ENCODE measurements at regions not wholly inside any gene's neighbourhood (a gene's known extent, or its start where the extent isn't known, plus 50 kb on each side); places are given as distances from the start of the nearest gene placed in this dataset.
"Not testable (repeated sequence)": the region's sequence is repeated elsewhere in the genome, so short reads cannot be mapped to it uniquely, and the experiment has no call there.

GRCh38 chr15:20612796-20613195 lies 71.2 kb upstream of the GOLGA6L6 start:
- CTCF ChIA-PET; H3K4me2 ChIP-seq; BruUV-seq (replicated peaks); H3F3A ChIP-seq (ENCODE audit: insufficient read depth, low read depth); H3K9me3 ChIP-seq (ENCODE audit: insufficient read depth, low read depth); H3K4me1 ChIP-seq (replicated peaks; ENCODE audit: insufficient read depth); H4K20me1 ChIP-seq (ENCODE audit: insufficient read depth); intact Hi-C loops (cut with micrococcal nuclease; ENCODE audit: unreplicated experiment); H3K36me3 ChIP-seq (ENCODE audit: low read depth); H3K9me2 ChIP-seq (ENCODE audit: insufficient read depth); H3K27me3 ChIP-seq (ENCODE audit: insufficient read depth, low read depth); H2AFZ ChIP-seq; H3K79me2 ChIP-seq (ENCODE audit: low read depth); H3K4me3 ChIP-seq; H3K27ac ChIP-seq; POLR2A ChIA-PET (ENCODE audit: unreplicated experiment); DNase-seq: not testable (repeated sequence)

- intact Hi-C loops (cut with micrococcal nuclease; ENCODE audit: unreplicated experiment); H3K4me2 ChIP-seq; CTCF ChIA-PET; POLR2A ChIA-PET (ENCODE audit: unreplicated experiment); H3K4me3 ChIP-seq; H3K4me1 ChIP-seq (replicated peaks; ENCODE audit: insufficient read depth); H3K36me3 ChIP-seq (ENCODE audit: low read depth); H4K20me1 ChIP-seq (ENCODE audit: insufficient read depth); H3K27ac ChIP-seq; H3K9me3 ChIP-seq (ENCODE audit: insufficient read depth, low read depth); H3F3A ChIP-seq (ENCODE audit: insufficient read depth, low read depth); H3K79me2 ChIP-seq (ENCODE audit: low read depth); H3K27me3 ChIP-seq (ENCODE audit: insufficient read depth, low read depth); BruUV-seq (replicated peaks); H3K9me2 ChIP-seq (ENCODE audit: insufficient read depth); H2AFZ ChIP-seq; DNase-seq: not testable (repeated sequence)
Observed at GRCh38 chr15:20612356-20612755, 70.8 kb upstream of the GOLGA6L6 start.

- H3K4me1 ChIP-seq (replicated peaks; ENCODE audit: insufficient read depth); DNase-seq; H3K4me3 ChIP-seq; H3K4me2 ChIP-seq; H2AFZ ChIP-seq; H3K27ac ChIP-seq; H3K9me2 ChIP-seq (ENCODE audit: insufficient read depth); POLR2A ChIA-PET (ENCODE audit: unreplicated experiment); H3K27me3 ChIP-seq (ENCODE audit: insufficient read depth, low read depth); H3K79me2 ChIP-seq (ENCODE audit: low read depth); CTCF ChIA-PET; BruUV-seq (replicated peaks); H3K9me3 ChIP-seq (ENCODE audit: insufficient read depth, low read depth); H3K36me3 ChIP-seq (ENCODE audit: low read depth); H4K20me1 ChIP-seq (ENCODE audit: insufficient read depth); H3F3A ChIP-seq (ENCODE audit: insufficient read depth, low read depth); intact Hi-C loops (cut with micrococcal nuclease; ENCODE audit: unreplicated experiment): not testable (repeated sequence)
Observed at GRCh38 chr15:20611667-20612290, 70.2 kb upstream of the GOLGA6L6 start.

- BruUV-seq (replicated peaks); intact Hi-C loops (cut with micrococcal nuclease; ENCODE audit: unreplicated experiment); H3K27ac ChIP-seq; H3K4me2 ChIP-seq; H3K4me1 ChIP-seq (replicated peaks; ENCODE audit: insufficient read depth); POLR2A ChIA-PET (ENCODE audit: unreplicated experiment); CTCF ChIA-PET; H3K9me2 ChIP-seq (ENCODE audit: insufficient read depth); H3K9me3 ChIP-seq (ENCODE audit: insufficient read depth, low read depth); H3K4me3 ChIP-seq; H4K20me1 ChIP-seq (ENCODE audit: insufficient read depth); DNase-seq; H3F3A ChIP-seq (ENCODE audit: insufficient read depth, low read depth); H3K79me2 ChIP-seq (ENCODE audit: low read depth); H2AFZ ChIP-seq; H3K36me3 ChIP-seq (ENCODE audit: low read depth); H3K27me3 ChIP-seq (ENCODE audit: insufficient read depth, low read depth): not testable (repeated sequence)
Observed at GRCh38 chr15:20608179-20608578, 66.6 kb upstream of the GOLGA6L6 start.

GRCh38 chr15:20597245-20597644 lies 55.6 kb upstream of the GOLGA6L6 start:
- BruUV-seq (replicated peaks); H3K9me2 ChIP-seq (ENCODE audit: insufficient read depth); H3F3A ChIP-seq (ENCODE audit: insufficient read depth, low read depth); H3K36me3 ChIP-seq (ENCODE audit: low read depth); H3K9me3 ChIP-seq (ENCODE audit: insufficient read depth, low read depth); H3K27me3 ChIP-seq (ENCODE audit: insufficient read depth, low read depth); POLR2A ChIA-PET (ENCODE audit: unreplicated experiment); CTCF ChIA-PET; intact Hi-C loops (cut with micrococcal nuclease; ENCODE audit: unreplicated experiment); DNase-seq; H3K4me1 ChIP-seq (replicated peaks; ENCODE audit: insufficient read depth); H2AFZ ChIP-seq; H3K27ac ChIP-seq; H3K4me3 ChIP-seq; H3K4me2 ChIP-seq; H3K79me2 ChIP-seq (ENCODE audit: low read depth); H4K20me1 ChIP-seq (ENCODE audit: insufficient read depth): not testable (repeated sequence)

- H3K27ac ChIP-seq; H3K36me3 ChIP-seq (ENCODE audit: low read depth); H3K4me1 ChIP-seq (replicated peaks; ENCODE audit: insufficient read depth); H3F3A ChIP-seq (ENCODE audit: insufficient read depth, low read depth); H3K79me2 ChIP-seq (ENCODE audit: low read depth); H3K4me2 ChIP-seq; H4K20me1 ChIP-seq (ENCODE audit: insufficient read depth); H3K9me2 ChIP-seq (ENCODE audit: insufficient read depth); CTCF ChIA-PET; DNase-seq; H3K27me3 ChIP-seq (ENCODE audit: insufficient read depth, low read depth); intact Hi-C loops (cut with micrococcal nuclease; ENCODE audit: unreplicated experiment); H3K9me3 ChIP-seq (ENCODE audit: insufficient read depth, low read depth); BruUV-seq (replicated peaks); H2AFZ ChIP-seq; H3K4me3 ChIP-seq; POLR2A ChIA-PET (ENCODE audit: unreplicated experiment): not testable (repeated sequence)
Observed at GRCh38 chr15:20594219-20594618, 52.6 kb upstream of the GOLGA6L6 start.

GRCh38 chr15:20591936-20592335 lies 50.3 kb upstream of the GOLGA6L6 start:
- intact Hi-C loops (cut with micrococcal nuclease; ENCODE audit: unreplicated experiment); POLR2A ChIA-PET (ENCODE audit: unreplicated experiment); H4K20me1 ChIP-seq (ENCODE audit: insufficient read depth); H3K4me2 ChIP-seq; BruUV-seq (replicated peaks); CTCF ChIA-PET; H3K36me3 ChIP-seq (ENCODE audit: low read depth); H3K27ac ChIP-seq; H3K27me3 ChIP-seq (ENCODE audit: insufficient read depth, low read depth); DNase-seq; H3F3A ChIP-seq (ENCODE audit: insufficient read depth, low read depth); H3K79me2 ChIP-seq (ENCODE audit: low read depth); H3K9me2 ChIP-seq (ENCODE audit: insufficient read depth); H2AFZ ChIP-seq; H3K4me3 ChIP-seq; H3K4me1 ChIP-seq (replicated peaks; ENCODE audit: insufficient read depth); H3K9me3 ChIP-seq (ENCODE audit: insufficient read depth, low read depth): not testable (repeated sequence)

Measured in PC-9 (cell line).